HUES6 (cell line): ENCODE measurements at regions not wholly inside any gene's neighbourhood (a gene's known extent, or its start where the extent isn't known, plus 50 kb on each side); places are given as distances from the start of the nearest gene placed in this dataset.
"Not testable (repeated sequence)": the region's sequence is repeated elsewhere in the genome, so short reads cannot be mapped to it uniquely, and the experiment has no call there.

Experiments
- H3K27ac ChIP-seq: 2 replicates; pipeline ENCODE4 v1.7.0; 2013; ENCODE audit warnings: low read depth, mild to moderate bottlenecking, low read length, inconsistent platforms
- H3K27me3 ChIP-seq: 2 replicates; pipeline ENCODE4 v1.6.1; 2013; ENCODE audit warnings: low read length; ENCODE audit not compliant: control insufficient read depth, insufficient read depth
- H3K36me3 ChIP-seq: 2 replicates; pipeline ENCODE4 v1.6.1; 2013; ENCODE audit warnings: low read length; ENCODE audit not compliant: control insufficient read depth, insufficient read depth
- H3K4me1 ChIP-seq: 2 replicates; pipeline ENCODE4 v1.6.1; 2013; ENCODE audit warnings: low read length; ENCODE audit not compliant: control insufficient read depth, insufficient read depth
- H3K4me3 ChIP-seq: 2 replicates; pipeline ENCODE4 v1.5.1; 2013; ENCODE audit warnings: low read depth, low read length
- H3K9ac ChIP-seq: one replicate; pipeline ENCODE4 v1.6.1; 2013; ENCODE audit warnings: mild to moderate bottlenecking, low read length
- H3K9me3 ChIP-seq: 2 replicates; pipeline ENCODE4 v1.6.1; 2013; ENCODE audit warnings: low read depth, low read length; ENCODE audit not compliant: control insufficient read depth, insufficient read depth

- Histone ChIP-seq H3K4me1 (no peaks in the 10 kb centered on the region), H3K9me3 (no peaks in the 10 kb centered on the region), H3K36me3 (no peaks in the 10 kb centered on the region), H3K27ac (no peak overlapping the region), H3K27me3 (no peaks in the 10 kb centered on the region), H3K4me3 (no peak overlapping the region), H3K9ac (no peak overlapping the region)
Measured at GRCh38 chr12:125841332-125841731, 776.1 kb downstream of the AACS start.

GRCh38 chr12:125852116-125852515, 786.9 kb downstream of the AACS start:
- no peaks in the 10 kb centered on the region for H3K27me3 ChIP-seq
- H3K36me3 ChIP-seq: no peaks in the 10 kb centered on the region
- no peak overlapping the region for H3K27ac ChIP-seq
- H3K4me3 ChIP-seq: no peak overlapping the region
- H3K9ac ChIP-seq: no peak overlapping the region
- H3K4me1 ChIP-seq: no peaks in the 10 kb centered on the region
- peaks cover 2% of the 10 kb centered on the region; the same call in 1 of the 2 replicates for H3K9me3 ChIP-seq

DNA sequence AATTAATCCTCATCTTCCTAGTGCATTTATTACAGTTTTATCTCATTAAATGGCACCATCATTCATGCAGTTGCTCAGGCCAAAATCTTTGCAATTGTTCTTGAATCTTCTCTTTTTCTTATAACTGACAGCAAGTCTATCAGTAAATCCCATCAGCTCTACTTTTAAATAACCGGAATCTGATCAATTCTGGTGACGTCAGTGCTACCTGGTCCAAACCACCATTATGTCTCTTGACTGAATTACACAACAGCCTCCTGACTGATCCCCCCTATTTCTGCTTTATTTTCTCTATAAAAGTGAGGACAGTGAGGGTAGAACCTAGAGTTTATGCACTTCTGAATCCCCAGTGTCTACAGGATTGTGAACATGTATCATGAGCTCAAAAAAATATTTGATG, 787.4 kb downstream of the AACS start:
- Histone ChIP-seq H3K4me3 (no peak overlapping the region), H3K9ac (no peak overlapping the region), H3K27ac (no peak overlapping the region), H3K4me1 (no peaks in the 10 kb centered on the region), H3K9me3 (no peaks in the 10 kb centered on the region), H3K36me3 (no peaks in the 10 kb centered on the region), H3K27me3 (no peaks in the 10 kb centered on the region)

GRCh38 chr12:125853670-125854069, 788.4 kb downstream of the AACS start:
- Histone ChIP-seq H3K9me3 (no peaks in the 10 kb centered on the region), H3K27ac (no peak overlapping the region), H3K9ac (no peak overlapping the region), H3K4me1 (no peaks in the 10 kb centered on the region), H3K27me3 (no peaks in the 10 kb centered on the region), H3K36me3 (no peaks in the 10 kb centered on the region), H3K4me3 (no peak overlapping the region)

DNA sequence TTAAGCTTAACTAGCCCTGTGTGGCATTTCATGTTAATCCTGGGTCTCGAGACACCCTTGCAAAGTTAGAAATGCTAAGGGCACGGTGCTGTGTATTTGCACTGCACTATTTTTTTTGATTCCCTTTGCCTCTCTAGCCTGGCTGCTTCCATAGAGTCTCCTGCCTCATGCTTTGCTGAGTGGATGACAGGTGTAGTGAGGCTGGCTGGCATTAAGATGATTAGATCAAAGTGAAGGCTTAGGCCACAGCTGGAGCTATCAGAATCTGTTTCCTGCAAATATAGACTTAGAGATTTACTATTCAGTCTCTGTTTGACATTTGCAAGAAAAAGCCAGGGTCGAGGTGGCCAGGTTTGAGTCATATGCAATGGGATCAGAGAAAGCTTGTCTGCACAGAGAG, 791.1 kb downstream of the AACS start:
- no peaks in the 10 kb centered on the region for H3K36me3 ChIP-seq
- no peak overlapping the region for H3K27ac ChIP-seq
- H3K27me3 ChIP-seq: no peaks in the 10 kb centered on the region; the same call in 1 of the 2 replicates
- H3K9me3 ChIP-seq: no peaks in the 10 kb centered on the region
- no peak overlapping the region for H3K9ac ChIP-seq
- H3K4me3 ChIP-seq: no peak overlapping the region
- no peaks in the 10 kb centered on the region for H3K4me1 ChIP-seq

GRCh38 chr12:125856896-125857295, 791.7 kb downstream of the AACS start:
- Histone ChIP-seq H3K4me3 (no peak overlapping the region), H3K27ac (no peak overlapping the region), H3K36me3 (no peaks in the 10 kb centered on the region), H3K27me3 (no peaks in the 10 kb centered on the region; the same call in 1 of the 2 replicates), H3K4me1 (no peaks in the 10 kb centered on the region), H3K9ac (no peak overlapping the region), H3K9me3 (no peaks in the 10 kb centered on the region)

- H3K4me1 ChIP-seq: no peaks in the 10 kb centered on the region
- no peaks in the 10 kb centered on the region for H3K36me3 ChIP-seq
- H3K4me3 ChIP-seq: no peak overlapping the region
- H3K27me3 ChIP-seq: no peaks in the 10 kb centered on the region; the same call in 1 of the 2 replicates
- H3K27ac ChIP-seq: no peak overlapping the region
- H3K9me3 ChIP-seq: peaks cover 14% of the 10 kb centered on the region
- H3K9ac ChIP-seq: no peak overlapping the region
Measured at GRCh38 chr12:125860672-125861288, 795.5 kb downstream of the AACS start.

- H3K4me3 ChIP-seq: no peak overlapping the region
- no peak overlapping the region for H3K27ac ChIP-seq
- H3K9me3 ChIP-seq: peaks cover 14% of the 10 kb centered on the region
- no peaks in the 10 kb centered on the region for H3K36me3 ChIP-seq
- H3K4me1 ChIP-seq: no peaks in the 10 kb centered on the region
- H3K9ac ChIP-seq: no peak overlapping the region
- no peaks in the 10 kb centered on the region; the same call in 1 of the 2 replicates for H3K27me3 ChIP-seq
Measured at GRCh38 chr12:125861299-125862281, 796.4 kb downstream of the AACS start.

DNA sequence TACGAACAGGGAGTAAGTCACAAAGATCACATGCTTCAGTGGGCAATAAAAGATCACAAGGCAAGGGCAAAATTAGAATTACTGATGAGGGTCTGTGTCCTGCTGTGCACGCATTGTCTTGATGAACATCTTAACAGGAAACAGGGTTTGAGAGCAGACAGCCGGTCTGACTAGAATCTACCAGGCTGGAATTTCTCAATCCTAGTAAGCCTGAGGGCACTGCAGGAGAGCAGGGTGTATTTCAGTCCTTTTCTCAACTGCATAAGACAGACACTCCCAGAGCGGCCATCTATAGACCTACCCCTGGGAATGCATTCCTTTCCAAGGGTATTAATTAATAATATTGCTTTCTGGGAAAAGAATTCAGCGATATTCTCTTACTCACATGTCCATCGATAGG, 800.0 kb downstream of the AACS start:
- H3K4me1 ChIP-seq, H3K9ac ChIP-seq, H3K4me3 ChIP-seq, H3K27me3 ChIP-seq, H3K27ac ChIP-seq, H3K36me3 ChIP-seq: not testable (repeated sequence)
- peaks cover 14% of the 10 kb centered on the region for H3K9me3 ChIP-seq

- H3K4me1 ChIP-seq: no peaks in the 10 kb centered on the region
- no peaks in the 10 kb centered on the region for H3K36me3 ChIP-seq
- no peak overlapping the region for H3K27ac ChIP-seq
- H3K9ac ChIP-seq: no peak overlapping the region
- no peaks in the 10 kb centered on the region for H3K27me3 ChIP-seq
- no peaks in the 10 kb centered on the region; the same call in 1 of the 2 replicates for H3K9me3 ChIP-seq
- H3K4me3 ChIP-seq: no peak overlapping the region
Measured at GRCh38 chr12:125871811-125872594, 806.8 kb downstream of the AACS start.
